H1 (cell line): ENCODE measurements at regions not wholly inside any gene's neighbourhood (a gene's known extent, or its start where the extent isn't known, plus 50 kb on each side); places are given as distances from the start of the nearest gene placed in this dataset.

Experiments used
- CBX8 ChIP-seq: fragments of 300-800, 300-1000 bp; sonication (generic); IDR thresholded peaks from 2 replicates; pipeline ENCODE4 v1.7.1; 2016; ENCODE audit warnings: low read depth, low read length, borderline replicate concordance
- CHD1 ChIP-seq: IDR thresholded peaks from 2 replicates; pipeline ENCODE4 v1.6.1; 2012; ENCODE audit warnings: low read depth, low read length, improper control_type of control experiment
- CHD7 ChIP-seq: fragments of 300-600 bp; sonication (generic); IDR thresholded peaks from 2 replicates; pipeline ENCODE4 v1.7.1; 2012; ENCODE audit warnings: low read length, moderate library complexity, mild to moderate bottlenecking, inconsistent platforms; ENCODE audit not compliant: insufficient replicate concordance
- EGR1 ChIP-seq: IDR thresholded peaks from 2 replicates; pipeline ENCODE4 v1.6.1; 2011; ENCODE audit warnings: low read depth, low read length, borderline replicate concordance
- HDAC6 ChIP-seq: IDR thresholded peaks from one replicate; pipeline ENCODE4 v1.7.1; 2012; ENCODE audit warnings: low read depth, mild to moderate bottlenecking, inconsistent platforms, low read length, moderate library complexity
- JUN ChIP-seq: IDR thresholded peaks from 2 replicates; pipeline ENCODE4 v1.6.1; 2011; ENCODE audit warnings: low read depth, mild to moderate bottlenecking, improper control_type of control experiment, low read length
- KDM4A ChIP-seq: IDR thresholded peaks from one replicate; pipeline ENCODE4 v1.7.1; 2012; ENCODE audit warnings: low read depth, mild to moderate bottlenecking, moderate library complexity, low read length, inconsistent platforms; ENCODE audit not compliant: severe bottlenecking
- MAX ChIP-seq: IDR thresholded peaks from 2 replicates; pipeline ENCODE4 v1.6.1; 2012; ENCODE audit warnings: inconsistent platforms
- RFX5 ChIP-seq: IDR thresholded peaks from 2 replicates; pipeline ENCODE4 v1.6.1; 2011; ENCODE audit warnings: low read depth, low read length, improper control_type of control experiment, borderline replicate concordance
- SP4 ChIP-seq: IDR thresholded peaks from 2 replicates; pipeline ENCODE4 v1.6.1; 2012; ENCODE audit warnings: low read length, inconsistent platforms
- TAF7 ChIP-seq: optimal IDR thresholded peaks from 2 replicates; pipeline ENCODE3; 2011; ENCODE audit warnings: low read depth, mild to moderate bottlenecking, inconsistent platforms, low read length, moderate library complexity, borderline replicate concordance
- TBP ChIP-seq: IDR thresholded peaks from 2 replicates; pipeline ENCODE4 v1.6.1; 2011; ENCODE audit warnings: low read depth, low read length, improper control_type of control experiment

- TF ChIP-seq CHD7 (no peak), CHD1 (no peak), EGR1 (no peak), JUN (no peak), RFX5 (no peak), TAF7 (no peak), SP4 (no peak), TBP (no peak), KDM4A (no peak), MAX (no peak), CBX8 (no peak), HDAC6 (no peak)
These were observed 226.9 kb upstream of the SHH start (continued) for GRCh38 chr7:156039194-156039593.
